Fibroblast of skin of abdomen (primary cell): ENCODE measurements at regions not wholly inside any gene's neighbourhood (a gene's known extent, or its start where the extent isn't known, plus 50 kb on each side); places are given as distances from the start of the nearest gene placed in this dataset.

ENCODE experiments used
- DNase-seq: peaks from one replicate; pipeline ENCODE4 v3.0.0-alpha.2; 2013

DNA sequence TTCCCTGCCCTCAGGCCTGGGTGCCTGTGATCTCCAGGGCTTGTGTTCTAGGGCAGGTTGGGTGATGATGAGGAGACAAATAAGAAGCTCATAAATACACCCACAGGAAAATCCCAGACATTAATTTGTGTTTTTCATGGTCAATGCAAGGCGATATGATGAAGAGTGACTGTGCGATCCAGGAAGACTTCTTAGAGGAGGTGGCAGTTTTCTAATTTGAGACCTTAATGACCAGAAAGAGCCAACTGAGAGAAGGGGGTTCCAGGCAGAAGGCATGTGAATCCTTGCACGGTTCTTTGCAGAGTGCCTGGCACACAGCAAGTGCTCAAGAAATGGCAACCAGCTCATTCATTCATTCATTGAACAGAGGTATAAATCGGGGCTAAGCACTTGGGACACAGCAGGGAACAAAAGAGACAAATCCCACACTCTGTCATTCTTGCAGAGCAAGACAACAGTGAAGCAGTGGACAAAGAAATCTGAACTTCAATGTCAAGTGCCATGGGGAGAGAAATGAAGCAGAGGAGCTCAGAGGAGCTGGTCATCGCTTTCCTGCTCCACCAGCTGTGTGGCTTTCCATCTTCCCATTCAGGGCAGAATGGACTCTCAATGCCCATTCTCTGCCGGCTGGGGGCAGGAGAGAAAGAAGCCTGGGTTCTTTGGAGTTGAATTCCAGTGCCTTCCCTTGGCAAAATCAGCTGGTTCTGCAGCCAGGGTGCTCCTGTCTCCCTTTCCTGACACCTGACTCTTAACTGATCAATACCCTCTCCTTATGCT, 128.3 kb downstream of the AACS start:
- no peak for DNase-seq

DNA sequence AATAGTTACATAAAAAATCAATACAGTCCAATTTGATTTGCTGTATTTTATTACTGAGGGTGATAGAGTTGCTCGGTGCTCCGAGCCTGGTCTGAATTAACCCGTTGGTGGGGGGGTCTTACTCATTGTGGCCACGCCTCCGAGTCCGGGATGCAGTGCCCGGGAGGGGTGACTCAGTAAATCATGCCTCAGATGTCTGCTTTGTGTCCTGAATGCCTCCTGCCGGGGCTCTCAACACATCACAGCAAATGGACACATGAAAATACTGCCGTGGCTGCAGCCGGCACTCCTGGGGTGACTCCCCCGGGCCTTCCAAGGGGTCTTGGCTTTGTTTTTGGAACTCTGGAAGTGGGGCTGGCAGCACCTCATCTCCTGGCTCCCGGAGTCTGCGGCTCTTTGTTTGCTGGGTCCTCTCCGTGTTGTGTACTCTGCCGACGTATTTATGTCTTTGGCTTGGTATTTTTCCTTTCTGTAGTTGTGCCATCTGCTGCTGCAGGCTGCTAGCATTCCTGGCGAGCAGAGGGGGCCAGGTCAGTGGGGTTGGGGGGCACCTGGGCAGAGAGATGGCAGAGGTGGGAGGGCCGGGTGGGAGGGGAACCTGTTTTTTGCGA, 129.0 kb downstream of the AACS start:
- DNase-seq = peak; percentile 44

DNA sequence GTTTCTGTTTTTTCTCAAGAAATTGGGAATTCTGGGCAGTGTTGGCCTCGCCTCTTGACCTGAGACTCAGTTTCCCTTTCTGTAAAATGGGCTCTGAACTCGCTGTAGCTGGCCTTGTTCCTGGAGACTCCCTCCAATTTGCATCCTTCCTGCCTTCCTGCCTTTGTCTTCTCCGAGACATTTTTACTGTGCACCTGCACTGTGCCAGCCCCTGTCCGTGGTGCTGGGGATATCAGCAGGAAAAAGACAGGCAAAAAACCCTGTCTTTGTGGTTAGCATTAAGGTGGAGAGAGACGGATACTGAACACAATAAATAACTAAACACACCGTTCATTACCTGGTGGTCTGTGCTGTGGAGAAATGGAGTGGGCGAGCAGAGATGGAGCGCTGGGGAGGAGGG, 129.8 kb downstream of the AACS start:
- no peak for DNase-seq

DNA sequence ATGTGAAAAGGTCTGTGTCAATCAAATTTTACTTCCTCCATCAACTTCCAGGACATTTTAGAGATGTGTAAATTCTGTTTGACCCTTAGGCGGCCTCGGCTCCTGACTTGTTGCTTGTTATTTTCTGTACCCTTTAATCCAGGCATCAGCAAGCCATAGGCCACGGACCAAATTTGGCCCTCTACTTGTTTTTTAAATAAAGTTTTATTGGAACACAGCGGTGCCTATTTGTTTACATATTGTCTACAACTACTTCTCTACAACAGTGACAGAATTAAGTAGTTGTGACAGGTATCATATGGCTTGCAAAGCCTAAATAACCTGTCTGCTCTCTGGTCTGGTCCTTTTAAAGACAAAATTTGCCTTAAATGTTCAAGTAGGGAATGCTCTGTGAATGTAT, 132.1 kb downstream of the AACS start:
- DNase-seq = no peak

DNA sequence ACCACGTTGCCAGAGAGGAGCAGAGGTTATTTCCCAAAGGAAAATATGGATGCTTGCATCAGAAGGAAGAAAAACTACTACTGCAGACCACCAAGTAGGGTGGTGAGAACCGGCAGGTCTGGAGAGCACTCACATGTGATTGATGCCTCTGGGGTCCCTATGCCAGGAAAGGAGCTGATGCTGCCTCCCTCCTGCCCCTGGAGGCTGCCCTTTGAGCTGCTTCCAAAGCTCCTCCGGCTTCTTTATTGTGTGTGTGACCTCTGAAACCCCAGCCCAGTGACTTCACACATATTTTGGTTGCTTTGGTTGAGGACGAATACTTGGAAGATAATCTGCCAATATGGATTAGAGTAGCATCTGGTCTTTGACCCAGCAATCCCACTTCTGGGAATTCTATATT, 133.4 kb downstream of the AACS start:
- no peak for DNase-seq

DNA sequence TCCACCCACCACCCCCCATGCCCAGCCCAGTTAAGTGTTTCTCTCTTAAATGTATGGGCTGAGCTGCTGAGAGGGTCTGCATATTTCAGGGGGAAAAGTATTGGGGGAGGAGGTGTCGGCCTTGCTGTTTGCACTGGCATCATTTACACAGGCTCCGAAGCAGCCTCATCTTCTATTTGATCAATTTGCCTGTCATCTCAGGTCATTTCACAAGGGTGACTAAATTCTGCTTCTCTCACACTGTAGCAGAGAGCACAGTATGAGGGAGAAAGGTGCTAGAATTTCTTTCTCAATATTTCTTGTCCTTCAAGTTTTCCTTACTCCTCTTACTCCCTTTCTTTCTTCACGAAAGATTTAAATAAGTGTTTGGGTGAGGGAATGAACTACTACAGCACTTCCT, 135.9 kb downstream of the AACS start:
- no peak for DNase-seq

DNA sequence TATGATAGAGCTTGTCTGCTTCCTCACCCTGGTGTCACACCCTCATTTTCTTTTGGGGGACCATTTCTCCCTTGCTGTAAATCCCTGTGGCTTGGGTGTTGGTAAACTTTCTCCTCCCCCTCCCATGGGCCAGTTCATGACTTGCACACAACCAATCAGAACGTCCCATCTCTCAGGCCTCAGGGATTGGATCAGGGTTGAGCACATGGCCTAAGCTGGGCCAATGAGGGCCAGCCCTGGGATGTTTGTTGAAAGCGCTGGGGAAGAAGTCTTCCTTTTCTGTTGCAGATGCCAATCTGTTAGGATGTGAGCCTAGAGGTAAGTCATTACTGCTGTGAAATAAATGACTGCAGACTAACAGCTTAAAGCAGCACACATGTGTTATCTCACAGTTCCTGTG, 136.7 kb downstream of the AACS start:
- no peak for DNase-seq

DNA sequence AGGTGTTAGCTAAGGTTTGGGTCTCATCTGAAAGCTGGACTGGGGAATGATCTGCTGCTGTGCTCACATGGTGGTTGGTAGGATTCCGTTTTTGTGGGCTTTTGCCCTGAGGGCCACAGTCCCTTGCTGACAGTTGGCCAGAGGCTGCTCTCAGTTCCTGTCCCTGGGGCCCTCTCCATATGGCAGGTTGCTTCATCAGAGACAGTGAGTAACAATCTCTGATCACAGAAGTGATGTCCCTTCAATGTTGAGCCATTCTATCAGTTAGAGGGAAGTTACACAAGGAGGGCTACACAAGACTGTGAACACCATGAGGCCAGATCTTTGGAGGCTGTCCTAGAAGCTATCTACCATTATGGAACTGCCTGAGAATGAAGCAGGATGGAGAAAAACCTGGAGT, 137.2 kb downstream of the AACS start:
- DNase-seq = no peak

DNA sequence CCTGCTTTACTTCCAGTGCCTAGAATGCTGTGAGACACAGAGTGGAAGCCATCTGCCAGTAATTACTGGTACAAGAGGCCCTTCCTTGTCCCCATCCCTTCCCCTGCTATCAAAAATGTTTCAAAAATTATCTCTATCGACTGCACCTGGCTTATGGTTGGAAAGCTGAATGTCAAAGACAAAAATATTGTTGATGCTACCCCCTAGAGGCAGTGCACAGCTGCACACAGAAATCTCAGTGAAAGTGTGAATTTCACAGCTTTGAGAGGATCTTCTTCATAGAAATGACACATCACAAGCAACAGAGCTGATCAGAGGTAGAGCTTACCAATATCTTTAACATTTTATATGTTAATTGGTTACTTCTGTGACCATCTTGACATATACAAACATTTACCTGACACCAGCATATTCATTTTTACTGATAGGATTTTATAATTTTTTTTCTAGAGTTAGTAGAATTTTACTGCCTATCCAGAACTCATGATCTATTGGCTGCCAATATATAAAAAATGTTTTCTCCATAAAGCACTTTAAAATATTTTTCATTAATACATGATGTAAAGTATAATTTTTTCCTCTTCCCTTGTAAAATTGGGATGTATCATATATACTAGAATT, 138.0 kb downstream of the AACS start:
- no peak for DNase-seq

DNA sequence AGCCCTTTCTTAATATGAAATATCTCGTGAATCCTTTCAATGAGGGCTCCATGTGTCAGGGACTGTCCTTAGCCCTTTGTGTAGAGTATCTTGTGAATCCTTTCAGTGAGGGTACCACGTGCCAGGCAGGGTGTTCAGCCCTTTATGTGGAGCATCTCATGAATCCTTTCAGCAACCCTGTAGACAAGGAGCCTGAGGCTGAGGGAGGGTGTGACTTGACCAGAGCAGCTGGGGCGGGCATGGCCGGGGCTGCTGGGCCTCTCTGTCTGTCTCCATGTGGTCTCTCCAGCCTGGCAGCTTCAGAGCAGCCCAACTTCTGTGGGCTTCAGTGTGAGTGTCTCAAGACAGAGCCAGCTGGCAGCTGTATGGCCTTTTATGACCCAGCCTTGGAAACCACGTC, 140.2 kb downstream of the AACS start:
- no peak for DNase-seq

DNA sequence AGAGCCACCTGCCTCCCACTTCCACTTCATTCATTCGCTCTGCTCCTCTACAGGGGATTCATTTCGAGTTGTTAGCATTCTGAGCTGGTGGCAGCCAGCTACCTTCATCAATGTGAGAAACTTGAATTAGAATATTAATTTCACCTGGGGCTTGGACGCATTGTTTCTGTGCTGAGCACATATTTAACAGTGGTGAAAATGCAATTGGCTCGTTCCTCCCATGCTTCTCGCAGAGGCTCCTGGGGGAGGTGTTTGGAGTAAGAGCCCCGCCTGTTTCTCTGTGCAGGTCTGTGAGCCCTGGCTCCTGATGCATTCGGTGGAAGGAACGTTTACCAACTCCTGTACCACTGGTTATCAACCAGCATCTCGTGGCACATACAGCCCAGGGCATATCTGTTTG, 141.5 kb downstream of the AACS start:
- no peak for DNase-seq

DNA sequence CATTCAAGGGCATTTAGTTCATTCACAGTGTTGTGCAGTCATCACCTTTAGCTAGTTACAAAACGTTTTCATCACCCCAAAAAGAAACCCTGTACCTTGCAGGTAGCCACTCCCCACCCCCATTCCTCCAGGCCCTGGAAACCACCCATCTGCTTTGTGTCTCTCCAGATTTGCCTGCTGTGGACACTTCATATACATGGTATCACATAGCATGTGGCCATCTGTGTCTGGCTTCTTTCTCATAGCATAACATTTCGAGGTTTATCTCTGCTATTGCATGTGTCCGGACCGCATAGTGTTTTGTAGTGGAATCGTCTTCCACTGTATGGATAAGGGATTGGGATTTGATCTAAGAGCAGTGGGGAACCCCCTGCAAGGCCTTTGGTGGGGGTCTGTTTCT, 143.1 kb downstream of the AACS start:
- DNase-seq = no peak

DNA sequence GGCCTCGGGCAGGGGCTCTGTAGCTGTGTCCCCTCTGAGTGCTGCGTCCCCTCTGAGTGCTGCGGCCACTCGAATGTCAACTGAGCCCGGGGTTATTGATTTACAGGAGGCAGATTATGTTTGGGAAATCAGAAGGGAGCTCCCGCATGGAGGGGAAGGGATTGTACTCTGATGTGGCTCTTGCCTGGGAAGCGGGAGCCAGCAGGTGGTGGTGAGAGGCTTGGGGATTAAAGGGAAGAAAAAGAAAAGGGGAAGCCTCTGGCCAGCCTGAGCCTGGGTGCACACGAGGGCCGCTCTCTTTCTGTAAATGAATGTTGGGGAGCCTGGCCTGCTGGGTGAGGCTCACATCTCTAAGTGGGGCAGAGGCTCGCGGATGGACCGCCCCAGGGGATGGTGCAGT, 143.7 kb downstream of the AACS start:
- DNase-seq = no peak

DNA sequence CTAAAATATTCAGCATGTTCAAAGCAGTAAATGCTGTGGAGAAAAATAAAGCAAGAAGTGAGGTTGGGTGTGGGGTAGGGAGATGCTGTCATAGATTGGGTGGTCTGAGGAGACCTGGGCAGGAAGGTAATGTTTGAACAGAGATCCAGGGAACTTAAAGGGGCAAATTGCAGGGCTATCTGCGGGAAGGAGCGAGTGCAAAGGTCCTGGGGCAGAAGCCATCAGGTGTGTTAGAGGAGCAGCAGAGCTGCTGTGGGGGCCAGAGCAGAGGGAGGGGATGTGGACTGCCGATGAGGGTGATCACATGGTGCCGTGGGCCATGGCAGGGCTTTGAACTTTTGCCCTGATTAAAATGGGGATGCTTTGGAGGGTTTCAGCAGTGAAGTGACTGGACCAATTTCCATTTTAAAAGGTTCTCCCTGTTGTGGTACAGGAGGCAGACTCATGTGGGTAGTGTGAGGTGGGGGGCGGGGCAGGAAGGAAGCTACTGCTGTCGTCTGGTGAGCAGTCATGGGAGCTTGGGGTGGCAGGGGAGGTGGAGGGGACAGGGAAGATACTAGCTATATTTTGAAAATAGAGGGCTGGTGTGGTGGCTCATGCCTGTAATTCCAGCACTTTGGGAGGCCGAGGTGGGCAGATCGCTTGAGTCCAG, 145.0 kb downstream of the AACS start:
- no peak for DNase-seq

DNA sequence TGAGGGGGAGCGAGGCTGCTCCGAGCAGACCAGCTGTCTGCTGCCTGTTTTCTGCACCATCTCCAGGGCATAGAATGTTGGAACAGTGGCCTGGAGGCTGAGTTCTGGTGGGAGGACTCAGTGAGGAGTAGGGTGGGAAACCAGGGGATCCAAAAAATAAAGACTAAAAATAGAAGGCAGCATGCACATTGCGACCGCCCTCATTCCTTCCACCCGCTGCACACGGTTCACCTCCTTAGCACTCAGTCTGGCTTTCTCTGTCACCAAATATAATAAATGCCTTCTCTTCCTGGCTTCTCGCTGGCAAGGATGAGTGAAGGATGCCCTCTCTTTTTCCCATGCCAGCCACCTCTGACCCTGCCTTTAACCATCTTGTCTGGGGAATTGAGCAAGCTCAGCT, 146.2 kb downstream of the AACS start:
- no peak for DNase-seq

DNA sequence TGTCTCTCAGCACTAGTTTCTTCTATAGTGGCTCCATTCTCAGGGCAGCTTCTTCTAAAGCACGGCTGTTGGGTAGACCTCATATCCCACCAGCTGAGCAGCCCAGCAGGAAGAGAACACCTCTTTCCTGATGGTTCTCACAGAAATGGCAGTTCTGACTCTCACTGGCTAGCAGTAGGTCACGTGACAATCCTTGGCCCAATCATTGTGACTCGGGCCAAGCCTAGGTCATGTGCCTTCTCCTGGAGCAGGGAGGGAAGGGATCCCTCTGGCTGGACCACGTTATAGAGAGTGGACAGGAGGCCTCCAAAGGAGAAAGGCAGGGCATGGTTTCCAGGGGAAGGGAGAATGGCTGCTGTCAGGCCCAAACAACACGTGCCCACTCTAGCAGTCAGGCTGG, 149.1 kb downstream of the AACS start:
- DNase-seq = no peak

DNA sequence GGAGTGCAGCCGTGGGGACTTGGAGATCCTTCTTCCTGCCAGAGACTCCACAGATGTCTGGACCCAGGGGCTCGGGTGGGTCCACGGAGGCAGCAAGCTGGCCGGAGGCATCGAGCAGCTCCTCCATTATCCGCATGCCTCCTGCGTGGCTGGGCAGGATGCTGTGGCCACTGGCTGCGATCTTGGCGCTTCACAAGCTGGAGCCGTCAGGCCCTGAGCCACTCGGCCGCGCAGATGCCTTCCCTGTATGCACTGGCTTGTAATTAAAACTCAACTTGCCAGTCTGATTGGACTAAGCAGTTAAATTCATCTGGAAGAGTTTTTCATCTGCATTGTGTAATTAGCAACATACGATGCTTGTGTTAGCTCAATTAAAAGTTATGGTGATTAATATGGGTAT, 151.5 kb downstream of the AACS start:
- no peak for DNase-seq

DNA sequence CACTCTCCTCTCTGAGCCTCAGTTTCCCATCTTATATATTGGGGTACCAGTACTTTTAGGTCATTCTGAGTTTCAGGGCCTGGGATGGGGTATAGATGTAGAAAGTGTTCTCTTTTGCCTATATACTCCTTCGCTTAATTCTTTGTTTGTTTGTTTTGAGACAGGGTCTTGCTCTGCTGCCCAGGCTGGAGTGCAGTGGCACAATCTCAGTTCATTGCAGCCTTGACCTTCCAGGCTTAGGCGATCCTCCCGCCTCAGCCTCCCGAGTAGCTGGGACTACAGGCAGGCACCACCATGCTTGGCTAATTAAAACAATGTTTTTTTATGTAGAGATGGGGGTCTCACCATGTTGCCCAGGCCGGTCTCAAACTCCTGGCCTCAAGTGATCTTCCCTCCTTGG, 152.1 kb downstream of the AACS start:
- no peak for DNase-seq

DNA sequence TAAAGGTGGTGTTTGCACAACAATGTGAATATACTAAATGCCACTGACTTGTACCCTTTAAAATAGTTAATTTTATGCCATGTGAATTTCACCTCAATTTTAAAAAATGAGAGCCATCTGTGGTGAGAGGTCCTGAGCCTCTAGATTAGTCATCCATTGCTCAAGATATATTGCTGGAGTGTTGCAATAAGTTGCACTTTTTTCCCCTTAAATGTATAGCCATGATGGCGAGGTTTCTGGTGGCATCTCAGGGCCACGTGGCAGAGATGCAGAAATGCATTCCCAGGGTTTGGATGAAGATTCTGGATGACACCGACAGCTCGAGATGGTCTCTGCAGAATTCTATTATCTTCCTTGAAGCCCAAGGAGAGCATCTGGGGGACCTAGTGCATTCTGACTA, 153.7 kb downstream of the AACS start:
- DNase-seq = peak; percentile 13

DNA sequence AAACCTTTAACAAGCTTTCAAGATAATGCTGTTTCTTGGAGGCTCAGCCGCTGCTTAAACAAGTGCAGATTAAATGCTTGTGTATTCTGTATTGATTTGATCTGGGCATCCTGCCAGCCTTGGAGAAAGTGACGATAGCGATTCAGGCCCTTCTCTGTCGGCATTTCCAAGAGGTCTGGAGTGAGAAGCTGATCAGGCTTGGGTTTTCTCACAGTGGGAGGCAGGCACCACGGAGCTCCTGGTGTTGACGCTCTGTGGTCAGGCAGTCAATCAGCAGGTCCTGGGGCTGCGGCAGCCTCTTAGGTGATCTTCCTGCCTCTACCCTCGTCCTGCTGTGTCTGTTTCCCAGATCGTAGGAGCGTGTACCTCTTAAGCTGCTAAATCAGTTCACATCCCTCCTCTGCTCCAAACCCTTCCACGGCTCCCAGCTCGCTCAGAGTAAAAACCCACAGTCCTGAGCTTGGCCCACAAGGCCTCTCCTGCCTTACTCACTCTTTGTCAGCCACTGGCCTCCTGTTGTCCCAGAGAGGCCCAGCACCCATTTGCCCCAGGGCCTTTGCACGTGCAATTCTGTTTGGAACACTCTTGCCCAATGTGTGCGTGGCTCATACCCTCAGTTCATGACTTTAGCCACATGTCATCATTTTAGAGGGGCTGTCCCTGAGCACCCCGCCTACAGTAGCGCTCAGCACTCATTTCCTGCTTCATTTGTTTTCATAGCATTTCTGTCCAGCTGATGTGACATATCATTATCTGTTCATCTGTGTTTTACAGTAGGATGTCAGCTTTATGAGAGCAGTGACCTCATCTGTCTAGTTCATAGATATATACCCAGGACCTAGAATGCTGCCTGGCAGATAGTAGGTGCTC, 155.4 kb downstream of the AACS start:
- no peak for DNase-seq

DNA sequence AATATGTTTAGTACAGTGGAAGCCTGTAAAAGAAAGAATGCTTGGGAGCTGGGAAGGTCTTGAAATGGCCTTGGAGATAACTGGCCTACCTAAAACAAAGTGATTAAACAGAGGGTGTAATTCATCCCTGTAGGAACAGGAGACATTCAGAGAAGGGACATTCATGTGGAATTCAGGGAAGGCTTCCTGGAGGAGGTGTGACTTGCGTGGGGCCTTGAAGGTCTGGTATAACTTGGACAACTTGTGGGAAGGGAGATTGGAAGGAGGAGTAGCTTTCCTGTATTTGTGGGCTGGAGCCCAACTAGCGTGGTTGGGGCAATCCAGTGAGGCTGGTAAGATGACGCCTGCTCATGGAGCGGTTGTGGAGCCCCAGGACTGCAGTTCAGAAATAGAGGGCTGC, 156.4 kb downstream of the AACS start:
- DNase-seq = no peak

DNA sequence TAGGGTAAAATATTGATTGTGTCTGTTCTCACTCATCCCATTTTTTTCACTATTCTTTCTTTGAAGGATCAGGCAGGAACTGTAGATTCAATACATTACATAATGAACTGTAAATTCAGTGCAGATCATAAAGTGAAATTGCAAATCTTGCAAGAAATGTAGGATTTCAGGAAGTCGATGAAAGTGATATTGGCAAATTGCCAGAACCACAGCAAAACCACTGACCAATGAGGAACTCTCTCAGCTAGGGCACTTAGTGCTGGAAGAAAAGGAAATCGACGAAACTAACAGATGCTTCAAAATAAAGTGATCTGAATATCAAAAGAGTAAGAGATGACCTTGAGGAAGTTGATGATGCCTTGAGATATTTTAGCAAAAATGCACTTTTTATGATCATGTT, 157.6 kb downstream of the AACS start:
- DNase-seq = no peak

DNA sequence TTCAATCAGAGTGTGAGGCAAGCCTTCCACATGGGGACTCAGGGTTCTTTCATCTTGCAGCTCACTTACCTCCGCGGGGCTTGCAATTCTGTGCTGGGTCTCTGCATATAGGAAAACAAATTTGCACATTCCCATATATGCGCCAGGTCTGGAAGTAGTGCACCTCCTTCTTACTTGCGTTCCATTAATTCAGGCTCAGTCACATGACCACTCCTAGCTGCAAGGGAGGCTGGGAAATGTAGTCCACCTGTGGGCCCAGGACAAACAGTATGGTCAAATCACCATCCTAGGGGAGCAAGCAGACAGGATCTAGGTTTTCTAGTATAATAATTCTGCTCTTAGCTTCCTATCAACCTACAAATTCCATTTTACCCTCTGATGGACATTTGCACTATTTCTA, 160.4 kb downstream of the AACS start:
- no peak for DNase-seq
